ENCODE measurements at regions not wholly inside any gene's neighbourhood (a gene's known extent, or its start where the extent isn't known, plus 50 kb on each side); places are given as distances from the start of the nearest gene placed in this dataset.

GRCh38 chr2:105597011-105597805, 147.5 kb upstream of the NCK2 start:
- Histone ChIP-seq H3K4me2 (no peak overlapping the region), H3K27me3 (no peaks in the 10 kb centered on the region), H3K79me2 (ENCODE audit: low read depth) (no peaks in the 10 kb centered on the region), H3K4me3 (no peak overlapping the region), H4K20me1 (ENCODE audit: low read depth) (no peaks in the 10 kb centered on the region), H3K27ac (no peak overlapping the region), H2AFZ (replicated peaks) (peak overlapping the region; percentile 26), H3F3A (ENCODE audit: low read depth) (no peaks in the 10 kb centered on the region), H3K9ac (no peak overlapping the region), H3K36me3 (no peaks in the 10 kb centered on the region), H3K4me1 (peaks cover 8% of the 10 kb centered on the region), H3K9me3 (ENCODE audit: low read depth) (no peaks in the 10 kb centered on the region)
- no peak overlapping the region for H3K27ac Mint-ChIP-seq
- H3K9me3 Mint-ChIP-seq = no peaks in the 10 kb centered on the region
- DNase-seq (ENCODE audit: low spot score) = no peak
- TF ChIP-seq EZH2 (IDR thresholded peaks at IDR 0.05) = no peak
- no peak for TF ChIP-seq CTCF (IDR thresholded peaks at IDR 0.05)
- no peak for TF ChIP-seq EZH2phosphoT487 (IDR thresholded peaks at IDR 0.05)
- no peak overlapping the region for H3K4me3 Mint-ChIP-seq
- no peaks in the 10 kb centered on the region for H3K36me3 Mint-ChIP-seq
- peaks cover 19% of the 10 kb centered on the region for H3K27me3 Mint-ChIP-seq (ENCODE audit: insufficient read depth, low read depth)
- peaks cover 36% of the 10 kb centered on the region for H3K4me1 Mint-ChIP-seq

- peak overlapping the region; percentile 26 for H2AFZ ChIP-seq (replicated peaks)
- H3K79me2 ChIP-seq (ENCODE audit: low read depth) = no peaks in the 10 kb centered on the region
- no peaks in the 10 kb centered on the region for H3K36me3 ChIP-seq
- Mint-ChIP-seq H3K27ac (no peak overlapping the region), H3K27me3 (ENCODE audit: insufficient read depth, low read depth) (peaks cover 19% of the 10 kb centered on the region), H3K4me3 (no peak overlapping the region), H3K4me1 (peaks cover 37% of the 10 kb centered on the region), H3K9me3 (no peaks in the 10 kb centered on the region), H3K36me3 (no peaks in the 10 kb centered on the region)
- TF ChIP-seq EZH2 (IDR thresholded peaks at IDR 0.05) (no peak), EZH2phosphoT487 (IDR thresholded peaks at IDR 0.05) (no peak), CTCF (IDR thresholded peaks at IDR 0.05) (no peak)
- H3K9me3 ChIP-seq (ENCODE audit: low read depth) = no peaks in the 10 kb centered on the region
- H3K4me3 ChIP-seq = no peak overlapping the region
- no peak for DNase-seq (ENCODE audit: low spot score)
- no peaks in the 10 kb centered on the region for H4K20me1 ChIP-seq (ENCODE audit: low read depth)
- no peaks in the 10 kb centered on the region for H3K27me3 ChIP-seq
- no peaks in the 10 kb centered on the region for H3F3A ChIP-seq (ENCODE audit: low read depth)
- no peak overlapping the region for H3K27ac ChIP-seq
- H3K4me2 ChIP-seq = no peak overlapping the region
- no peak overlapping the region for H3K9ac ChIP-seq
- H3K4me1 ChIP-seq = peaks cover 8% of the 10 kb centered on the region
These were observed 148.2 kb upstream of the NCK2 start for GRCh38 chr2:105596411-105596921.

- Mint-ChIP-seq H3K4me1 (peaks cover 37% of the 10 kb centered on the region), H3K9me3 (no peaks in the 10 kb centered on the region), H3K27ac (no peak overlapping the region), H3K27me3 (ENCODE audit: insufficient read depth, low read depth) (peaks cover 16% of the 10 kb centered on the region), H3K4me3 (no peak overlapping the region), H3K36me3 (no peaks in the 10 kb centered on the region)
- H3K9me3 ChIP-seq (ENCODE audit: low read depth) = no peaks in the 10 kb centered on the region
- no peak overlapping the region for H3K9ac ChIP-seq
- H3K36me3 ChIP-seq = no peaks in the 10 kb centered on the region
- peaks cover 8% of the 10 kb centered on the region for H3K4me1 ChIP-seq
- H3K79me2 ChIP-seq (ENCODE audit: low read depth) = no peaks in the 10 kb centered on the region
- no peak overlapping the region for H3K27ac ChIP-seq
- no peak for DNase-seq (ENCODE audit: low spot score)
- no peak overlapping the region for H3K4me3 ChIP-seq
- H4K20me1 ChIP-seq (ENCODE audit: low read depth) = no peaks in the 10 kb centered on the region
- no peak overlapping the region for H2AFZ ChIP-seq (replicated peaks)
- no peaks in the 10 kb centered on the region for H3F3A ChIP-seq (ENCODE audit: low read depth)
- H3K4me2 ChIP-seq = no peak overlapping the region
- no peaks in the 10 kb centered on the region for H3K27me3 ChIP-seq
- TF ChIP-seq CTCF (IDR thresholded peaks at IDR 0.05) (no peak), EZH2 (IDR thresholded peaks at IDR 0.05) (no peak), EZH2phosphoT487 (IDR thresholded peaks at IDR 0.05) (no peak)
These were observed 149.2 kb upstream of the NCK2 start for GRCh38 chr2:105595536-105595935.
